ENCODE measurements at regions not wholly inside any gene's neighbourhood (a gene's known extent, or its start where the extent isn't known, plus 50 kb on each side); places are given as distances from the start of the nearest gene placed in this dataset.

DNA sequence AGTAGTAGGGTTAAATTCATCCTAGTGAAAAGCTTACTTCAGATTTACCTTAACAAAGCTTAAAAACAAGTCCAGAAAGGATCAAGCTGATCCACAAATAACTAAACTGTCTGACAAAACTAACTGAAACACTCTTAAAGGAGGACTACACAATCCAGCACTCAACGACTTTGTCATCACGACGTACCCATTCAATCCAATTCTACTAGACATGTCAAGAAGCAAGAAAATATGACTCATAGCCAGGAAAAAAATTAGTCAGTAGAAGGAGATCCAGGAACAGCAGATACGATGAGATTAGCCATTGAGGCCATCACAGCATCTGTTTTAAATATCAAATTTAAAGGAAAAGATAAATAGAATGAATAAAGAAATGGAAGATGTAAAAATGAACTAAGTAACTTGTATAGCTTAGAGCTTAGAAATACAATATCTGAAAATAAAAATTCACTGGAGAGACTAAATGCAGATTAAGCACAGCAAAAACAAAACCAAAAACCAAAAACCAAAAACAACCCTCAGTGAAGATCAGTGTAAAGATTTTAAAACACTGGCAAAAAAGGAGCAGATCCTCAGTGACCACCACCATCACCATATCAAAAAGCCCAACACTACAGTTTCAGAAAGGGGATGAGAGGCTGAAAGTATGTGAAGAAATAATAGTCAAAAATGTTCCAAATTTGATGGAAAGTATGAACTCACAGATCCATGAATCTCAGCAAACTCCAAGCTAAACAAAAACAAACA lies 95.0 kb upstream of the CCND2 start:
- TF ChIP-seq CTCF (IDR thresholded peaks at IDR 0.05; ENCODE audit: insufficient read depth, low read length, poor library complexity, severe bottlenecking) (no peak), EZH2phosphoT487 (conservative IDR thresholded peaks at IDR 0.05; ENCODE audit: low read length) (no peak)

Data from SU-DHL-6 (cell line).